M059J (cell line): ENCODE measurements at regions not wholly inside any gene's neighbourhood (a gene's known extent, or its start where the extent isn't known, plus 50 kb on each side); places are given as distances from the start of the nearest gene placed in this dataset.

Experiments
- DNase-seq: peaks from one replicate; pipeline ENCODE4 v3.0.0-alpha.2; 2012; ENCODE audit warnings: low read depth

GRCh38 chr9:26394025-26394424, 498.6 kb downstream of the CAAP1 start:
- DNase-seq, result no peak

- no peak for DNase-seq
Observed at GRCh38 chr9:26392639-26393038, 500.0 kb downstream of the CAAP1 start.

GRCh38 chr9:26391036-26391435, 501.6 kb downstream of the CAAP1 start:
- DNase-seq, result peak; percentile 56

- DNase-seq, result peak; percentile 94
Observed at GRCh38 chr9:26375448-26375847, 517.2 kb downstream of the CAAP1 start.

- DNase-seq, result no peak
Observed at GRCh38 chr9:26373616-26374015, 519.0 kb downstream of the CAAP1 start.

- no peak for DNase-seq
Observed at GRCh38 chr9:26371236-26371635, 521.4 kb downstream of the CAAP1 start.

GRCh38 chr9:26369093-26369492, 523.5 kb downstream of the CAAP1 start:
- DNase-seq, result peak; percentile 88

GRCh38 chr9:26368241-26368640, 524.4 kb downstream of the CAAP1 start:
- no peak for DNase-seq

- no peak for DNase-seq
Observed at GRCh38 chr9:26361010-26361409, 531.6 kb downstream of the CAAP1 start.

- DNase-seq, result no peak
Observed at GRCh38 chr9:26358836-26359235, 533.8 kb downstream of the CAAP1 start.

GRCh38 chr9:26357803-26358344, 534.7 kb downstream of the CAAP1 start:
- DNase-seq, result peak; percentile 7

GRCh38 chr9:26356491-26356890, 536.1 kb downstream of the CAAP1 start:
- DNase-seq, result no peak

GRCh38 chr9:26346942-26347477, 545.6 kb downstream of the CAAP1 start:
- DNase-seq, result no peak

GRCh38 chr9:26341545-26341944, 551.1 kb downstream of the CAAP1 start:
- no peak for DNase-seq

GRCh38 chr9:26339796-26340195, 552.8 kb downstream of the CAAP1 start:
- no peak for DNase-seq

- DNase-seq, result no peak
Observed at GRCh38 chr9:26335116-26335515, 557.5 kb downstream of the CAAP1 start.

- DNase-seq, result peak; percentile 51
Observed at GRCh38 chr9:26334706-26335105, 557.9 kb downstream of the CAAP1 start.

- peak; percentile 62 for DNase-seq
Observed at GRCh38 chr9:26331223-26331622, 561.4 kb downstream of the CAAP1 start.

- no peak for DNase-seq
Observed at GRCh38 chr9:26329974-26330373, 562.6 kb downstream of the CAAP1 start.

- peak; percentile 82 for DNase-seq
Observed at GRCh38 chr9:26326563-26326962, 566.0 kb downstream of the CAAP1 start.

- no peak for DNase-seq
Observed at GRCh38 chr9:26325444-26325829, 567.2 kb downstream of the CAAP1 start.

- no peak for DNase-seq
Observed at GRCh38 chr9:26324786-26325443, 567.7 kb downstream of the CAAP1 start.

GRCh38 chr9:26321935-26322334, 570.7 kb downstream of the CAAP1 start:
- DNase-seq, result no peak

- DNase-seq, result no peak
Observed at GRCh38 chr9:26319859-26320258, 572.7 kb downstream of the CAAP1 start.
